Thoracic aorta (tissue), 2 donors: ENCODE measurements at regions not wholly inside any gene's neighbourhood (a gene's known extent, or its start where the extent isn't known, plus 50 kb on each side); places are given as distances from the start of the nearest gene placed in this dataset.

Source experiments
- ATAC-seq: fragments of 150-250 bp; one replicate; pipeline ENCODE4 v1.8.0; 2017; ENCODE audit warnings: low read depth; ENCODE audit not compliant: insufficient number of reproducible peaks, low FRiP score
- DNase-seq: peaks from one replicate; pipeline ENCODE4 v3.0.0-alpha.2; 2020; ENCODE audit warnings: low spot score
- H3K27ac ChIP-seq, 2 donors: fragments of 200-600 bp; sonication (generic); 1 replicate in 1 of 2; 2 replicates in 1 of 2; pipeline ENCODE4 v1.5.1; 2016; ENCODE audit warnings: mild to moderate bottlenecking in 2 of 2, moderate library complexity in 2 of 2
- H3K27me3 ChIP-seq: fragments of 200-600 bp; sonication (generic); replicated peaks from 2 replicates; pipeline ENCODE4 v1.6.0; 2016; ENCODE audit warnings: mild to moderate bottlenecking; ENCODE audit not compliant: insufficient read depth
- H3K36me3 ChIP-seq: fragments of 200-600 bp; sonication (generic); one replicate; pipeline ENCODE4 v1.5.1; 2016
- H3K4me1 ChIP-seq, 2 donors: fragments of 200-600 bp; sonication (generic); 1 replicate in 1 of 2; 2 replicates in 1 of 2; pipeline versions ENCODE4 v1.5.1 to v1.6.0; 2016; ENCODE audit warnings: low read depth in 2 of 2, mild to moderate bottlenecking in 1 of 2; ENCODE audit not compliant: control insufficient read depth in 1 of 2
- H3K4me3 ChIP-seq: fragments of 200-600 bp; sonication (generic); 2 replicates; pipeline ENCODE4 v1.5.1; 2016; ENCODE audit warnings: mild to moderate bottlenecking
- H3K9me3 ChIP-seq: fragments of 200-600 bp; sonication (generic); 2 replicates; pipeline ENCODE4 v1.5.1; 2016
- CTCF ChIP-seq: fragments of 200-600 bp; sonication (generic); IDR thresholded peaks from one replicate; pipeline ENCODE4 v1.5.1; 2019; ENCODE audit warnings: antibody characterized with exemption

- Histone ChIP-seq H3K4me3 (no peak overlapping the region), H3K36me3 (no peaks in the 10 kb centered on the region), H3K27ac (no peak overlapping the region), H3K9me3 (no peaks in the 10 kb centered on the region), H3K4me1 (no peaks in the 10 kb centered on the region), H3K27me3 (no peaks in the 10 kb centered on the region)
- no peak for TF ChIP-seq CTCF
- ATAC-seq (no peak), DNase-seq (no peak)
These were observed 347.1 kb downstream of the TXNL1 start for GRCh38 chr18:56291294-56291693.

GRCh38 chr18:56289381-56289780, 349.0 kb downstream of the TXNL1 start:
- Histone ChIP-seq H3K4me3 (no peak overlapping the region), H3K4me1 (no peaks in the 10 kb centered on the region), H3K9me3 (no peaks in the 10 kb centered on the region), H3K27me3 (no peaks in the 10 kb centered on the region), H3K36me3 (no peaks in the 10 kb centered on the region), H3K27ac (no peak overlapping the region)
- ATAC-seq (no peak), DNase-seq (no peak)
- TF ChIP-seq CTCF = no peak

- no peak overlapping the region for H3K27ac ChIP-seq
- DNase-seq = no peak
- no peak overlapping the region for H3K4me3 ChIP-seq
- ATAC-seq = no peak
- no peak for TF ChIP-seq CTCF
- no peaks in the 10 kb centered on the region for H3K36me3 ChIP-seq
- H3K4me1 ChIP-seq = no peaks in the 10 kb centered on the region
- H3K27me3 ChIP-seq = no peaks in the 10 kb centered on the region
- no peaks in the 10 kb centered on the region for H3K9me3 ChIP-seq
These were observed 351.5 kb downstream of the TXNL1 start for GRCh38 chr18:56286775-56287325.

GRCh38 chr18:56285387-56286065, 352.9 kb downstream of the TXNL1 start:
- ATAC-seq = no peak
- Histone ChIP-seq H3K9me3 (no peaks in the 10 kb centered on the region), H3K4me3 (no peak overlapping the region), H3K36me3 (no peaks in the 10 kb centered on the region), H3K4me1 (no peaks in the 10 kb centered on the region), H3K27ac (no peak overlapping the region), H3K27me3 (no peaks in the 10 kb centered on the region)
- no peak for DNase-seq
- TF ChIP-seq CTCF = no peak

- no peak for DNase-seq
- ATAC-seq = no peak
- TF ChIP-seq CTCF = no peak
- Histone ChIP-seq H3K9me3 (no peaks in the 10 kb centered on the region), H3K27ac (no peak overlapping the region), H3K4me1 (no peaks in the 10 kb centered on the region), H3K27me3 (no peaks in the 10 kb centered on the region), H3K36me3 (no peaks in the 10 kb centered on the region), H3K4me3 (no peak overlapping the region)
These were observed 354.1 kb downstream of the TXNL1 start for GRCh38 chr18:56284319-56284718.
